BJ (cell line): ENCODE measurements at regions not wholly inside any gene's neighbourhood (a gene's known extent, or its start where the extent isn't known, plus 50 kb on each side); places are given as distances from the start of the nearest gene placed in this dataset.

Source experiments
- CTCF ChIA-PET: fragments of 350-600 bp; formaldehyde crosslinking; extraction: SDS; loops from one replicate; lab custom pipeline; 2021; ENCODE audit warnings: antibody characterized with exemption, inconsistent platforms; lab: Yijun Ruan, JAX
- POLR2A ChIA-PET: fragments of 300-600 bp; sonication (Branson Sonifier 250); formaldehyde crosslinking; extraction: SDS; loops from one replicate; lab custom pipeline; 2021; ENCODE audit warnings: antibody characterized with exemption; lab: Charles Lee
- DNase-seq: peaks from one replicate; pipeline ENCODE4 v3.0.0-alpha.2; 2011; ENCODE audit warnings: low read depth
- H3K27me3 ChIP-seq: 2 replicates; pipeline ENCODE4 v1.6.0; 2011; ENCODE audit warnings: low read length; ENCODE audit not compliant: control insufficient read depth, insufficient read depth
- H3K36me3 ChIP-seq: 2 replicates; pipeline ENCODE4 v1.5.1; 2011; ENCODE audit warnings: low read length; ENCODE audit not compliant: control insufficient read depth, insufficient read depth
- H3K4me3 ChIP-seq: 2 replicates; pipeline ENCODE4 v1.5.1; 2011; ENCODE audit warnings: low read depth, mild to moderate bottlenecking, control low read depth, low read length
- CTCF ChIP-seq: IDR thresholded peaks from 2 replicates; pipeline ENCODE4 v1.5.1; 2011; ENCODE audit warnings: low read depth, mild to moderate bottlenecking, control low read depth, inconsistent platforms, low read length, moderate library complexity; ENCODE audit not compliant: insufficient read depth

- no peaks in the 10 kb centered on the region for H3K27me3 ChIP-seq
- ChIA-PET POLR2A (no interaction called here), CTCF (interaction anchor here (1.2 to 5.2 kb wide), 6 partner anchors 10 to 206 kb away, joined by 3 to 38 read pairs (median 3); no protein-coding TSS in a partner anchor)
- no peak overlapping the region for H3K4me3 ChIP-seq
- H3K36me3 ChIP-seq: no peaks in the 10 kb centered on the region
- peak; percentile 43; the same call in 1 of the 2 replicates for TF ChIP-seq CTCF
- DNase-seq: no peak
Measured at GRCh38 chr11:30128269-30128932, 102.4 kb upstream of the FSHB start.

- TF ChIP-seq CTCF: no peak
- ChIA-PET CTCF (interaction anchor here (5.2 kb wide), 1 partner anchor 11 kb away, joined by 38 read pairs; no protein-coding TSS in a partner anchor), POLR2A (no interaction called here)
- Histone ChIP-seq H3K27me3 (no peaks in the 10 kb centered on the region), H3K4me3 (no peak overlapping the region), H3K36me3 (no peaks in the 10 kb centered on the region)
- DNase-seq: no peak
Measured at GRCh38 chr11:30131535-30131934, 99.3 kb upstream of the FSHB start.

- ChIA-PET CTCF (interaction anchor here (1.8 kb wide), 1 partner anchor 10 kb away, joined by 8 read pairs; no protein-coding TSS in a partner anchor), POLR2A (no interaction called here)
- Histone ChIP-seq H3K4me3 (no peak overlapping the region), H3K36me3 (no peaks in the 10 kb centered on the region), H3K27me3 (no peaks in the 10 kb centered on the region)
- no peak for DNase-seq
- no peak for TF ChIP-seq CTCF
Measured at GRCh38 chr11:30133281-30133680, 97.5 kb upstream of the FSHB start.

- POLR2A ChIA-PET: no interaction called here
- Histone ChIP-seq H3K27me3 (no peaks in the 10 kb centered on the region), H3K4me3 (no peak overlapping the region), H3K36me3 (no peaks in the 10 kb centered on the region)
- CTCF ChIA-PET: interaction anchor here (0.6 to 3.5 kb wide), 17 partner anchors 8 to 714 kb away, joined by 3 to 38 read pairs (median 5); no protein-coding TSS in a partner anchor
- peak; percentile 67 for TF ChIP-seq CTCF
- DNase-seq: no peak
Measured at GRCh38 chr11:30143098-30143705, 87.6 kb upstream of the FSHB start.

- CTCF ChIA-PET: interaction anchor here (0.9 kb wide), 1 partner anchor 49 kb away, joined by 3 read pairs; no protein-coding TSS in a partner anchor
- no peaks in the 10 kb centered on the region for H3K27me3 ChIP-seq
- TF ChIP-seq CTCF: no peak
- H3K36me3 ChIP-seq: no peaks in the 10 kb centered on the region
- H3K4me3 ChIP-seq: no peak overlapping the region
- POLR2A ChIA-PET: no interaction called here
- no peak for DNase-seq
Measured at GRCh38 chr11:30147293-30147692, 83.5 kb upstream of the FSHB start.
